GOT3 (cell line): ENCODE measurements at regions not wholly inside any gene's neighbourhood (a gene's known extent, or its start where the extent isn't known, plus 50 kb on each side); places are given as distances from the start of the nearest gene placed in this dataset.
"Not testable (repeated sequence)": the region's sequence is repeated elsewhere in the genome, so short reads cannot be mapped to it uniquely, and the experiment has no call there.

Experiments
- DNase-seq: peaks from one replicate; lab custom pipeline; 2025; ENCODE audit warnings: mixed read lengths; lab: John Stamatoyannopoulos, UW

GRCh38 chr20:12581644-12582289 lies 427.0 kb upstream of the SPTLC3 start:
- no peak for DNase-seq

- not testable (repeated sequence) for DNase-seq
Measured at GRCh38 chr20:12582710-12583109, 426.1 kb upstream of the SPTLC3 start.

GRCh38 chr20:12591949-12592470 lies 416.8 kb upstream of the SPTLC3 start:
- DNase-seq = no peak

GRCh38 chr20:12592756-12593155 lies 416.0 kb upstream of the SPTLC3 start:
- DNase-seq = no peak

- DNase-seq = no peak
Measured at GRCh38 chr20:12593342-12593873, 415.4 kb upstream of the SPTLC3 start.

GRCh38 chr20:12594410-12595088 lies 414.2 kb upstream of the SPTLC3 start:
- DNase-seq = no peak

GRCh38 chr20:12595841-12596240 lies 412.9 kb upstream of the SPTLC3 start:
- DNase-seq = no peak

- DNase-seq = no peak
Measured at GRCh38 chr20:12596863-12597262, 411.9 kb upstream of the SPTLC3 start.

GRCh38 chr20:12597551-12597950 lies 411.2 kb upstream of the SPTLC3 start:
- DNase-seq = no peak

- no peak for DNase-seq
Measured at GRCh38 chr20:12598894-12599293, 409.9 kb upstream of the SPTLC3 start.

GRCh38 chr20:12599494-12599893 lies 409.3 kb upstream of the SPTLC3 start:
- DNase-seq = no peak

- DNase-seq = no peak
Measured at GRCh38 chr20:12605751-12606150, 403.0 kb upstream of the SPTLC3 start.

GRCh38 chr20:12610871-12611270 lies 397.9 kb upstream of the SPTLC3 start:
- DNase-seq = no peak

GRCh38 chr20:12614764-12615163 lies 394.0 kb upstream of the SPTLC3 start:
- DNase-seq = no peak

GRCh38 chr20:12617076-12617475 lies 391.7 kb upstream of the SPTLC3 start:
- DNase-seq = no peak

GRCh38 chr20:12623870-12624269 lies 384.9 kb upstream of the SPTLC3 start:
- DNase-seq = no peak

- no peak for DNase-seq
Measured at GRCh38 chr20:12627485-12627884, 381.3 kb upstream of the SPTLC3 start.

- no peak for DNase-seq
Measured at GRCh38 chr20:12638633-12639312, 370.0 kb upstream of the SPTLC3 start.

- no peak for DNase-seq
Measured at GRCh38 chr20:12640251-12640650, 368.5 kb upstream of the SPTLC3 start.

GRCh38 chr20:12641619-12642018 lies 367.2 kb upstream of the SPTLC3 start:
- DNase-seq = no peak

- DNase-seq = no peak
Measured at GRCh38 chr20:12644461-12644860, 364.3 kb upstream of the SPTLC3 start.

- DNase-seq = no peak
Measured at GRCh38 chr20:12649234-12649633, 359.5 kb upstream of the SPTLC3 start.

GRCh38 chr20:12653642-12654041 lies 355.1 kb upstream of the SPTLC3 start:
- DNase-seq = no peak
